AG10803 (cell line): ENCODE measurements at regions not wholly inside any gene's neighbourhood (a gene's known extent, or its start where the extent isn't known, plus 50 kb on each side); places are given as distances from the start of the nearest gene placed in this dataset.

Experiments
- DNase-seq: peaks from one replicate; pipeline ENCODE4 v3.0.0; 2010; ENCODE audit warnings: low read depth
- H3K4me3 ChIP-seq: 2 replicates; pipeline ENCODE4 v1.5.1; 2011; ENCODE audit warnings: mild to moderate bottlenecking, low read length, control low read depth
- CTCF ChIP-seq: conservative IDR thresholded peaks from 2 replicates; pipeline ENCODE4 v1.5.1; 2011; ENCODE audit warnings: mild to moderate bottlenecking, low read length, control low read depth, inconsistent platforms

GRCh38 chr17:74041869-74042640, 161.4 kb upstream of the RPL38 start:
- no peak for TF ChIP-seq CTCF
- H3K4me3 ChIP-seq, result no peak overlapping the region
- no peak for DNase-seq

GRCh38 chr17:74042744-74043486, 160.6 kb upstream of the RPL38 start:
- peak; percentile 90 for DNase-seq
- H3K4me3 ChIP-seq, result no peak overlapping the region
- TF ChIP-seq CTCF, result no peak

GRCh38 chr17:74043976-74044375, 159.5 kb upstream of the RPL38 start:
- TF ChIP-seq CTCF, result no peak
- H3K4me3 ChIP-seq, result no peak overlapping the region
- no peak for DNase-seq

- DNase-seq, result no peak
- TF ChIP-seq CTCF, result no peak
- H3K4me3 ChIP-seq, result no peak overlapping the region
Measured at GRCh38 chr17:74045608-74046280, 157.7 kb upstream of the RPL38 start.

GRCh38 chr17:74049167-74049966, 154.1 kb upstream of the RPL38 start:
- TF ChIP-seq CTCF, result no peak
- no peak overlapping the region for H3K4me3 ChIP-seq
- DNase-seq, result no peak

GRCh38 chr17:74049967-74050458, 153.5 kb upstream of the RPL38 start:
- TF ChIP-seq CTCF, result no peak
- no peak for DNase-seq
- no peak overlapping the region for H3K4me3 ChIP-seq
